ENCODE measurements at regions not wholly inside any gene's neighbourhood (a gene's known extent, or its start where the extent isn't known, plus 50 kb on each side); places are given as distances from the start of the nearest gene placed in this dataset.
"Not testable (repeated sequence)": the region's sequence is repeated elsewhere in the genome, so short reads cannot be mapped to it uniquely, and the experiment has no call there.

- DNase-seq, result peak; percentile 97
These were observed 171.1 kb downstream of the TOMM20 start for GRCh38 chr1:234957330-234958065.

GRCh38 chr1:234956821-234957329, 171.8 kb downstream of the TOMM20 start:
- peak; percentile 83 for DNase-seq

GRCh38 chr1:234955107-234955731, 173.4 kb downstream of the TOMM20 start:
- peak; percentile 67 for DNase-seq

DNA sequence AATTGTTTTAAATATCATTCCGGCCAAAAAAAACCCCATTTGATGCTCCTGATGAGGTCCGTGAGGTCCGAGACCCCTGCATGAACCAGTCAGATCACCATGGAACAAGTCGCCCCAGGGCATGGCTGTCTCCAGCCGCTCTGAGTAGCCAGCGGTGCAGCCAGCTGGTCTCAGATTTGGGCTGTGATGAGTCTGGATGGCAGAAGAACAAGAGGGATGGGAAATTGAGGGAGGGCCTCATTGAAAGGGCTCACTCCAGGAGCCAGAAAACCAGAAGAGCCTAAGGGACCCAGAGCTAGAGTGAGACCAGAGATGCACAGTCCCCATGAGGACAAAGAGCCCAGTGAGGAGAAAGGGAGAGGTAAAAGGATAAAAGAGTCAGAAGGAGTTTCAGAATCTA, 174.0 kb downstream of the TOMM20 start:
- peak; percentile 52 for DNase-seq

- DNase-seq, result no peak
These were observed 174.8 kb downstream of the TOMM20 start for GRCh38 chr1:234953655-234954405.

DNA sequence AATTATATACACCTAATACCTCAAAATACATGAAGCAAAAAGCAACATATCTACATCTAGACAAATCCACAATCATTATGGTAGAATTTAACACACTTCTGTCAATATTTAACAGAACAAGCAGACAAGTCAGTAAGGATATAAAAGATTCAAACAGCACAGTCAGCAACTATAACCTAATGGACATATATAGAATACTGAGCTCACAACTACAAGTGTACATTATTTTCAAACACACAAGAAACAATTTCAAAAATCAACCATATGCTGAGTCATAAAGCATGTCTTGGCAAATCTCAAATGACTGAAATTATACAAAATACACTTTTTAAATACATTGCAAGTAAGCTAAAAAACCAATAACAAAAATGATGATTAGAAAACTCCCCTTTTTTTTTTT, 178.0 kb downstream of the TOMM20 start:
- no peak for DNase-seq

GRCh38 chr1:234949528-234949927, 179.1 kb downstream of the TOMM20 start:
- not testable (repeated sequence) for DNase-seq

DNA sequence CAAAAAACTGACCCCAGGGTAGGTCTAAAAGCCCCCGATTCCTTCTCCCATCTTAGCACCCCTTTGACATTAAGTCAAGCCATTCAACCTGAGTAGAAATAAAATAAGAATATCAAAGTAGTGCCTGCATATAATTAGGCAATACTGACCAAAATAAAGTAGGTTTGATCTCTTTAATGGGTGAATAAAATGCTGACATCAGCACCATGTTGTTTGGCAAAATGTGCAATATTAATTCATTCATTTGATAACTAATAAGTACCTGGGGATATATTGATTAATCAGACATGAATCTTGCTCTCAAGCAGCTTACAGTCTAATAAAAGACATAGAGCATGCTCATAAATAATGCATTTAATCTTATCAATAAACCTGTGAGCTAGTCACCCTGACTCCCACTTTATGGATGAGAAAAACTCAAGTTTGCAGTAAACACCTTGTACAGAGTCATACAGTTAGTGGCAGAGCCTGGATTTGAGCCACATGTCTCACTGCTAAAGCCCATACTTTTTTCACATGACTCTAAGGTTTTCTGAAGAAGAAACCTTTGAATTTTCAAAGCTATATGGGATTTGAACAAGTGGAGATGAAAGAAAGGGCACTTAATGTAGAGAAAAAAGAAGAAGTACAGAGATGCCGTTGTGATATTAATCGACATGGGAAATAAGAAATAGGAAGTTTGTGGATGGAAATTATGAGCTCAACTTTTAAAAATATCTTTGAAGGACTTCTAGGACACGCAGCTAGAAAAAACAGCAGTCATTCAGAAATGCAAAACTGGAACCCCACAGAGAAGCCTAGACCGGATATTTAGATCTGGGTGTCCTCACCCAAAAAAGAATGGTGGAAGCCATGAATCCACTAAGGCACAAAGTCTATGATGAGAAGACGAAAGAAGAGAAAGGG, 183.9 kb downstream of the TOMM20 start:
- no peak for DNase-seq

- no peak for DNase-seq
These were observed 184.7 kb downstream of the TOMM20 start for GRCh38 chr1:234943836-234944402.

DNA sequence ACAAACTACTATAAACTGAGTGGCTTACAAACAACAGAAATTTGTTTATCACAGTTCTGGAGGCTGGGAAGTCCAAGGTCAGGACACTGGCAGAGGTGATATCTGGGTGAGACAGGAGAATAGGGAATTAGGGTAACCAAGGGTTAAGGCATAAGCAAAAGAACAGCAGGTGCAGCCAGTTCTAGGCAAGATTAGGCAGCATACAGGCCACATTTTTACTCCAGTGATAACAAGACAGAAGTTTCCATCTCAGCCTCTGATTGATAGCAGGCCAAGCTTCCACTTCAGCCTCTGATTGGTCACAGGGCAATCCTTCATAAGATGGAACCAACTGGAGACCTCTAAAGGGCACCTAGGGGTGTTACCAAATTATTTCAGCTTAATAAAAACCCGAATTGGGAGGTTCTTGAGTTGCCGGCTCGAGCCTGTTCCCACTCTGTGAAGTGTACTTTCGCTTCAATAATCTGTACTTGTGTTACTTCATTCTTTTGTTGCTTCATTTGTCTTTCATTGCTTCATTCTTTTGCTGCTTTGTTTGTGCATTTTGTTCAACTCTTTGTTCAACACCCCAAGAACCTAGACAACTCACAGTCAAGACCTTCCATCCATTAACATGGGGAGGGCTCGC, 185.6 kb downstream of the TOMM20 start:
- no peak for DNase-seq

- DNase-seq, result peak; percentile 54
These were observed 186.7 kb downstream of the TOMM20 start for GRCh38 chr1:234942012-234942332.

- no peak for DNase-seq
These were observed 187.2 kb downstream of the TOMM20 start for GRCh38 chr1:234941321-234942011.

- peak; percentile 32 for DNase-seq
These were observed 187.8 kb downstream of the TOMM20 start for GRCh38 chr1:234940841-234941240.

- DNase-seq, result peak; percentile 27
These were observed 189.7 kb downstream of the TOMM20 start for GRCh38 chr1:234938924-234939323.

DNA sequence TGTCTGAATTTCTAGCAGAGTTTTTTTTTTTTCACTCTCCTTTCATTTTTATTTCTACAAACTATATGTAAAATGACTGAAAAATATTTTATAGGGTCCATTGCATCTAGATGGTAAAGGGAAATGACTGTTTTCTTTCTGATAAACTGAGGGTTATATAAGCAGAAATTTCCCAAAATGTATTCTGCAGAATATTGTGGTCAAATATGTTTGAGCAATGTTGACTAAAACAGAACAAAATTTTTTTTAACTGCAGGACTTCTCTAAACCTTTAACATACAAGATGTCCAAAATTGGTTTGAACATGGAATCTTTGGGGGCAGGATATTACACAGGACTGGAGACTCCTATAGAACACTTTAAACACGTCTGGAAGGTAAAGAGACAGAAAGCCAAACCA, 190.5 kb downstream of the TOMM20 start:
- DNase-seq, result no peak

GRCh38 chr1:234936612-234937389, 191.8 kb downstream of the TOMM20 start:
- no peak for DNase-seq

GRCh38 chr1:234934611-234935033, 194.0 kb downstream of the TOMM20 start:
- DNase-seq, result no peak

- DNase-seq, result no peak
These were observed 195.2 kb downstream of the TOMM20 start for GRCh38 chr1:234933475-234933874.

- no peak for DNase-seq
These were observed 195.9 kb downstream of the TOMM20 start for GRCh38 chr1:234932511-234933430.

Data from islet precursor cell (in vitro differentiated cells).